GM19397 (cell line): ENCODE measurements at regions not wholly inside any gene's neighbourhood (a gene's known extent, or its start where the extent isn't known, plus 50 kb on each side); places are given as distances from the start of the nearest gene placed in this dataset.

ENCODE experiments used
- ATAC-seq: cut with Tn5 transposase; IDR thresholded peaks from one replicate; pipeline ENCODE4 v1.9.1; 2021; ENCODE audit warnings: mild to moderate bottlenecking, moderate library complexity; ENCODE audit not compliant: unreplicated experiment

- no peak for ATAC-seq
Measured at GRCh38 chr1:234990328-234990675, 138.3 kb downstream of the TOMM20 start.

GRCh38 chr1:234989479-234990327 lies 138.9 kb downstream of the TOMM20 start:
- ATAC-seq: no peak

GRCh38 chr1:234989019-234989418 lies 139.6 kb downstream of the TOMM20 start:
- no peak for ATAC-seq

GRCh38 chr1:234988536-234988935 lies 140.1 kb downstream of the TOMM20 start:
- ATAC-seq: no peak

- no peak for ATAC-seq
Measured at GRCh38 chr1:234988155-234988517, 140.5 kb downstream of the TOMM20 start.

- ATAC-seq: peak; percentile 59
Measured at GRCh38 chr1:234987415-234988154, 141.1 kb downstream of the TOMM20 start.

GRCh38 chr1:234986750-234987414 lies 141.8 kb downstream of the TOMM20 start:
- ATAC-seq: no peak

- ATAC-seq: no peak
Measured at GRCh38 chr1:234985516-234986294, 142.9 kb downstream of the TOMM20 start.

GRCh38 chr1:234985007-234985370 lies 143.6 kb downstream of the TOMM20 start:
- ATAC-seq: no peak

GRCh38 chr1:234983564-234984238 lies 144.9 kb downstream of the TOMM20 start:
- no peak for ATAC-seq

- no peak for ATAC-seq
Measured at GRCh38 chr1:234981758-234982157, 146.9 kb downstream of the TOMM20 start.

GRCh38 chr1:234980645-234981396 lies 147.8 kb downstream of the TOMM20 start:
- ATAC-seq: peak; percentile 33

GRCh38 chr1:234980291-234980644 lies 148.4 kb downstream of the TOMM20 start:
- no peak for ATAC-seq

- no peak for ATAC-seq
Measured at GRCh38 chr1:234979296-234980279, 149.0 kb downstream of the TOMM20 start.

GRCh38 chr1:234978397-234979295 lies 150.0 kb downstream of the TOMM20 start:
- ATAC-seq: peak; percentile 76

- ATAC-seq: no peak
Measured at GRCh38 chr1:234977875-234978396, 150.7 kb downstream of the TOMM20 start.
